ENCODE measurements at regions not wholly inside any gene's neighbourhood (a gene's known extent, or its start where the extent isn't known, plus 50 kb on each side); places are given as distances from the start of the nearest gene placed in this dataset.
"Not testable (repeated sequence)": the region's sequence is repeated elsewhere in the genome, so short reads cannot be mapped to it uniquely, and the experiment has no call there.

- H3K9ac ChIP-seq (ENCODE audit: control insufficient read depth, extremely low read depth, insufficient read depth, low read length): no peak overlapping the region
- H2AFZ ChIP-seq (ENCODE audit: control insufficient read depth, low read length): no peak overlapping the region
- no peak overlapping the region for H3K4me3 ChIP-seq (ENCODE audit: control insufficient read depth in 2 of 3, extremely low read depth in 1 of 3, insufficient read depth in 2 of 3, low read depth in 1 of 3, low read length in 3 of 3)
- H3K4me2 ChIP-seq (ENCODE audit: control insufficient read depth, extremely low read depth, insufficient read depth, low read depth, low read length): no peak overlapping the region
- FAIRE-seq (no peak), DNase-seq (ENCODE audit: low read depth, low spot score) (no peak)
- no peaks in the 10 kb centered on the region for H3K36me3 ChIP-seq (ENCODE audit: control insufficient read depth in 2 of 2, extremely low read depth in 1 of 2, insufficient read depth in 2 of 2, low read length in 2 of 2)
- H3K27ac ChIP-seq (ENCODE audit: control insufficient read depth, insufficient read depth, low read length): no peak overlapping the region
- dilution Hi-C loops (cut with MboI; ENCODE audit: extremely low pct_ligation_motif_present, low sequenced_read_pairs): no loop called here
- no peaks in the 10 kb centered on the region for H4K20me1 ChIP-seq (ENCODE audit: control insufficient read depth, extremely low read depth, insufficient read depth, low read length)
- H3K9me3 ChIP-seq (ENCODE audit: control insufficient read depth, low read depth, low read length): no peaks in the 10 kb centered on the region
- H3K27me3 ChIP-seq (ENCODE audit: control insufficient read depth, extremely low read depth, insufficient read depth, low read length): no peaks in the 10 kb centered on the region
- no peaks in the 10 kb centered on the region for H3K4me1 ChIP-seq (ENCODE audit: control insufficient read depth, extremely low read depth, insufficient read depth, low read length)
- TF ChIP-seq EZH2 (IDR thresholded peaks at IDR 0.05; ENCODE audit: low read length): no peak
- no peak for TF ChIP-seq CTCF (optimal IDR thresholded peaks at IDR 0.05 in 1 of 3, IDR thresholded peaks at IDR 0.05 in 1 of 3, conservative IDR thresholded peaks at IDR 0.05 in 1 of 3; ENCODE audit: extremely low read depth in 1 of 3, insufficient read depth in 2 of 3, low read length in 3 of 3)
- no peaks in the 10 kb centered on the region for H3K79me2 ChIP-seq (ENCODE audit: control insufficient read depth, insufficient read depth, low read length)
- no peaks in the 10 kb centered on the region for H3K9me1 ChIP-seq (ENCODE audit: control insufficient read depth, extremely low read depth, insufficient read depth, low read length)
These were observed 206.6 kb downstream of the NDUFA10 start for GRCh38 chr2:239818531-239819011.

GRCh38 chr2:239818086-239818485 is 207.1 kb downstream of the NDUFA10 start:
- Histone ChIP-seq H3K27me3 (ENCODE audit: control insufficient read depth, extremely low read depth, insufficient read depth, low read length) (no peaks in the 10 kb centered on the region), H3K4me1 (ENCODE audit: control insufficient read depth, extremely low read depth, insufficient read depth, low read length) (no peaks in the 10 kb centered on the region), H3K4me3 (ENCODE audit: control insufficient read depth in 2 of 3, extremely low read depth in 1 of 3, insufficient read depth in 2 of 3, low read depth in 1 of 3, low read length in 3 of 3) (no peak overlapping the region), H3K9me1 (ENCODE audit: control insufficient read depth, extremely low read depth, insufficient read depth, low read length) (no peaks in the 10 kb centered on the region), H3K79me2 (ENCODE audit: control insufficient read depth, insufficient read depth, low read length) (no peaks in the 10 kb centered on the region), H3K27ac (ENCODE audit: control insufficient read depth, insufficient read depth, low read length) (no peak overlapping the region), H3K9ac (ENCODE audit: control insufficient read depth, extremely low read depth, insufficient read depth, low read length) (no peak overlapping the region), H3K36me3 (ENCODE audit: control insufficient read depth in 2 of 2, extremely low read depth in 1 of 2, insufficient read depth in 2 of 2, low read length in 2 of 2) (no peaks in the 10 kb centered on the region), H3K9me3 (ENCODE audit: control insufficient read depth, low read depth, low read length) (no peaks in the 10 kb centered on the region), H3K4me2 (ENCODE audit: control insufficient read depth, extremely low read depth, insufficient read depth, low read depth, low read length) (no peak overlapping the region), H4K20me1 (ENCODE audit: control insufficient read depth, extremely low read depth, insufficient read depth, low read length) (no peaks in the 10 kb centered on the region), H2AFZ (ENCODE audit: control insufficient read depth, low read length) (no peak overlapping the region)
- TF ChIP-seq EZH2 (IDR thresholded peaks at IDR 0.05; ENCODE audit: low read length): no peak
- TF ChIP-seq CTCF (optimal IDR thresholded peaks at IDR 0.05 in 1 of 3, IDR thresholded peaks at IDR 0.05 in 1 of 3, conservative IDR thresholded peaks at IDR 0.05 in 1 of 3; ENCODE audit: extremely low read depth in 1 of 3, insufficient read depth in 2 of 3, low read length in 3 of 3): no peak
- no peak for DNase-seq (ENCODE audit: low read depth, low spot score)
- dilution Hi-C loops (cut with MboI; ENCODE audit: extremely low pct_ligation_motif_present, low sequenced_read_pairs): no loop called here
- FAIRE-seq: no peak

- DNase-seq (ENCODE audit: low read depth, low spot score); H3K4me2 ChIP-seq (ENCODE audit: control insufficient read depth, extremely low read depth, insufficient read depth, low read depth, low read length); H3K9me3 ChIP-seq (ENCODE audit: control insufficient read depth, low read depth, low read length); H3K27ac ChIP-seq (ENCODE audit: control insufficient read depth, insufficient read depth, low read length); H3K36me3 ChIP-seq (ENCODE audit: control insufficient read depth in 2 of 2, extremely low read depth in 1 of 2, insufficient read depth in 2 of 2, low read length in 2 of 2); H3K79me2 ChIP-seq (ENCODE audit: control insufficient read depth, insufficient read depth, low read length); H3K9ac ChIP-seq (ENCODE audit: control insufficient read depth, extremely low read depth, insufficient read depth, low read length); dilution Hi-C loops (cut with MboI; ENCODE audit: extremely low pct_ligation_motif_present, low sequenced_read_pairs); H3K4me3 ChIP-seq (ENCODE audit: control insufficient read depth in 2 of 3, extremely low read depth in 1 of 3, insufficient read depth in 2 of 3, low read depth in 1 of 3, low read length in 3 of 3); FAIRE-seq; H2AFZ ChIP-seq (ENCODE audit: control insufficient read depth, low read length); H4K20me1 ChIP-seq (ENCODE audit: control insufficient read depth, extremely low read depth, insufficient read depth, low read length); H3K4me1 ChIP-seq (ENCODE audit: control insufficient read depth, extremely low read depth, insufficient read depth, low read length); H3K9me1 ChIP-seq (ENCODE audit: control insufficient read depth, extremely low read depth, insufficient read depth, low read length); H3K27me3 ChIP-seq (ENCODE audit: control insufficient read depth, extremely low read depth, insufficient read depth, low read length): not testable (repeated sequence)
These were observed 207.6 kb downstream of the NDUFA10 start for GRCh38 chr2:239817468-239818031.

Data from keratinocyte (primary cell).